Activated naive CD4-positive, alpha-beta T cell treated with anti-CD3 and anti-CD28 coated beads, Interleukin-2, amount 10 ng/mL, durations not matched to agents 7 days and 5 days (primary cell): ENCODE measurements at regions not wholly inside any gene's neighbourhood (a gene's known extent, or its start where the extent isn't known, plus 50 kb on each side); places are given as distances from the start of the nearest gene placed in this dataset.
"Not testable (repeated sequence)": the region's sequence is repeated elsewhere in the genome, so short reads cannot be mapped to it uniquely, and the experiment has no call there.

ENCODE experiments used
- CTCF ChIA-PET: fragments of 350-600 bp; sonication (Branson Sonifier 250); formaldehyde crosslinking; loops from one replicate; lab custom pipeline; 2021; ENCODE audit warnings: antibody characterized with exemption; lab: Charles Lee
- DNase-seq: peaks from one replicate; pipeline ENCODE4 v3.0.0-alpha.2; 2020
- H3K27ac Mint-ChIP-seq: one replicate; pipeline ENCODE4 v1.8.0; 2021; ENCODE audit warnings: mild to moderate bottlenecking, moderate library complexity, mixed read lengths
- H3K27me3 Mint-ChIP-seq: one replicate; pipeline ENCODE4 v1.8.0; 2021; ENCODE audit warnings: mild to moderate bottlenecking, mixed read lengths
- H3K36me3 Mint-ChIP-seq: one replicate; pipeline ENCODE4 v1.8.0; 2021; ENCODE audit warnings: mixed read lengths
- H3K4me1 Mint-ChIP-seq: one replicate; pipeline ENCODE4 v1.8.0; 2021; ENCODE audit warnings: mixed read lengths
- H3K4me3 Mint-ChIP-seq: one replicate; pipeline ENCODE4 v1.8.0; 2021; ENCODE audit warnings: mild to moderate bottlenecking, moderate library complexity, mixed read lengths
- H3K9me3 Mint-ChIP-seq: one replicate; pipeline ENCODE4 v1.8.0; 2021; ENCODE audit warnings: mixed read lengths

DNA sequence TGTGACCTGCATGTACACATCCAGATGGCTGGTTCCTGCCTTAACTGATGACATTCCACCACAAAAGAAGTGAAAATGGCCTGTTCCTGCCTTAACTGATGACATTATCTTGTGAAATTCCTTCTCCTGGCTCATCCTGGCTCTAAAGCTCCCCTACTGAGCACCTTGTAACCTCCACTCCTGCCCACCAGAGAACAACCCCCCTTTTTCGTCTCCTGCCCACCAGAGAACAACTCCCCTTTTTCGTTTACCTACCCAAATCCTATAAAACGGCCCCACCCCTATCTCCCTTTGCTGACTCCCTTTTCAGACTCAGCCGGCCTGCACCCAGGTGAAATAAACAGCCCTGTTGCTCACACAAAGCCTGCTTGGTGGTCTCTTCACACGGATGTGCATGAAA, 212.2 kb downstream of the KITLG start:
- DNase-seq, H3K27ac Mint-ChIP-seq, H3K9me3 Mint-ChIP-seq, H3K27me3 Mint-ChIP-seq, CTCF ChIA-PET, H3K4me1 Mint-ChIP-seq, H3K36me3 Mint-ChIP-seq, H3K4me3 Mint-ChIP-seq: not testable (repeated sequence)

DNA sequence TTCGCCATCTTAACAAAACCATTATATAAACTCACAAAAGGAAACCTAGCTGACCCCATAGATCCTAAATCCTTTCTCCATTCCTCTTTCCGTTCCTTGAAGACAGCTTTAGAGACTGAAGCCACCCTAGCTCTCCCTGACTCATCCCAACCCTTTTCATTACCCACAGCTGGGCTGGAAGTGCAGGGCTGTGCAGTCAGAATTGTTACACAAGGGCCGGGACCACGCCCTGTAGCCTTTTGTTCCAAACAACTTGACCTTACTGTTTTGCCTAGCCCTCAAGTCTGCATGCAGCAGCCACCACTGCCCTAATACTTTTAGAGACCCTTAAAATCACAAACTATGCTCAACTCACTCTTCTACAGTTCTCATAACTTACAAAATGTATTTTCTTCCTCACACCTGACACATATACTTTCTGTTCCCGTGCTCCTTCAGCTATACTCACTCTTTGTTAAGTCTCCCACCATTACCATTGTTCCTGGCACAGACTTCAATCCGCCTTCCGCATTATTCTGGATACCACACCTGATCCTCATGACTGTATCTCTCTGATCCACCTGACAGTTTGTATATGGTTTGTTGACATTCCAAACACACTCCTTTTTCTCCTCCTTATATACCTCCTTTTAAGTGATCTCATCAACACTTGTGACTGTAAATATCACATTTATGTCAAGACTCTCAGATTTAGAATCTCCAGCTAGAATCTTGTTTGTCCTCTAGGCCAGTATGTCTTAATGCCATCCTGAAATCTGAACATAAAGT, 208.7 kb downstream of the KITLG start:
- DNase-seq = no peak
- Mint-ChIP-seq H3K27me3 (no peaks in the 10 kb centered on the region), H3K27ac (no peak overlapping the region), H3K4me3 (no peak overlapping the region), H3K9me3 (no peaks in the 10 kb centered on the region), H3K36me3 (no peaks in the 10 kb centered on the region), H3K4me1 (no peaks in the 10 kb centered on the region)
- CTCF ChIA-PET = no interaction called here

DNA sequence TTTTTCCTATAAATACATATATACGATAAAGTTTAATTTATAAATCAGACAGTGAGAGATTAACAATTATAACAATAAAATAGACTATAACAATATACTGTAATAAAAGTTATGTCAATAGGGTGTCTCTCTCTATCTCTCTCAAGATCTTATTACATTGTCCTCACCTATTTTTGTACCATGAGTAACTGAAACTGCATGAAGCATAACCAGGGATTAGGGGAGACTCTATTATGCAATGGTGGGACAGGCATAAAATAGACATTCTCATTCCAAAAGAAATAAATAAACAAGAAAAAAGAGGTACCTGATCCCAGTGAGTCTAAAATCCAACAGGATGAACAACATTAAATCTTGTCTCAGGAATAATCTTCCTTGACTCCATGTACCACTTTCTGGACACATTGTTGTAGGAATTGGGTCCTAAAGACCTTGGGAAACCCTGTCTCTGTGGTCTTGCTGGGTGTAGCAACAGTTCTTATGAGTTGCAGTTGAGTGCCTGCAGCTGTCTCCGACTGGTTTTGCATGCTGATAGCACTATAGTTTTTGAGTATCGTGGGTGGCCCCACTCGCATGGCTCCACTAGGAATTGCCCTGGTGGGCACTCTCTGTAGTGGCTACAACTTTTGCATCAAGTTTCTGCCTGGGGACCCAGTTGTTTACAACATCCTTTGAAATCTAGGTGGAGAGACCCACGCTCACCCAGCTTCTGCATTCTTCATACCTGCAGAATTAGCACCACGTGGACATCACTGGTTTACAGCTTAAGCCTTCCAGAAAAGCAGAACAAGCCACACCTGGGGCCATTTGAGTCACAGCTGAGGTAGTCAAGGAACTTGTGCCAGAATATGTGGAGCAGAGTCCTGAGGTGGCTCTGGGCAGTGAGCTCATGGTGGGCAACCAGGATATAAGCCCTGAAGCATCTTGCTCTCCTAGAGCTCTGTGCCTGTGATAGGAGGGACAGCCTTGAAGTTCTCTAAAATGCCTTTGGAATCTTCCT, 204.7 kb downstream of the KITLG start:
- H3K4me1 Mint-ChIP-seq = no peaks in the 10 kb centered on the region
- no peaks in the 10 kb centered on the region for H3K36me3 Mint-ChIP-seq
- CTCF ChIA-PET = no interaction called here
- no peak overlapping the region for H3K4me3 Mint-ChIP-seq
- DNase-seq = no peak
- no peaks in the 10 kb centered on the region for H3K27me3 Mint-ChIP-seq
- H3K27ac Mint-ChIP-seq = no peak overlapping the region
- H3K9me3 Mint-ChIP-seq = no peaks in the 10 kb centered on the region

GRCh38 chr12:88377973-88378372, 202.3 kb downstream of the KITLG start:
- CTCF ChIA-PET = no interaction called here
- H3K27ac Mint-ChIP-seq = no peak overlapping the region
- H3K27me3 Mint-ChIP-seq = no peaks in the 10 kb centered on the region
- H3K4me3 Mint-ChIP-seq = no peak overlapping the region
- no peaks in the 10 kb centered on the region for H3K9me3 Mint-ChIP-seq
- H3K4me1 Mint-ChIP-seq = no peaks in the 10 kb centered on the region
- DNase-seq = no peak
- H3K36me3 Mint-ChIP-seq = no peaks in the 10 kb centered on the region

DNA sequence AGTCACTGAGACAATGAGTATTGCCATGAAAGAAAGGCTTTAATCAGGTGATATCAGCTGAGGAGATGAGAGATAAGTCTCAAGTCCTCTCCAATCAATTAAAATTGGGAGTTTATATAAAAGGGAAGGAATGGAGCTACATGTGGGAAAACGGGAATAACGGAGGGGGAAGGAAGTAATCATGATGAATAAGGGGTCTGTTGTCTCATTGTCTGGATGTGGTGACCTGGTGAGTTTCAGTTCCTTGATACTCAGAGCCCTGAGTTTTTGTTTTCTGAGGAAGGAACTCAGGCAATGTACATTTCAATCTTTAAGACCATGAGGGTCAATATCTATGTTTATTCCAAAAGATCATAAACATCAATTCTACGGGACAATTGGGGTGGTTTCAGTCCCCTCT, 198.8 kb downstream of the KITLG start:
- Mint-ChIP-seq H3K27me3 (no peaks in the 10 kb centered on the region), H3K4me3 (no peak overlapping the region), H3K36me3 (no peaks in the 10 kb centered on the region), H3K9me3 (no peaks in the 10 kb centered on the region), H3K4me1 (no peaks in the 10 kb centered on the region), H3K27ac (no peak overlapping the region)
- CTCF ChIA-PET = no interaction called here
- no peak for DNase-seq

- Mint-ChIP-seq H3K4me3 (no peak overlapping the region), H3K27ac (no peak overlapping the region), H3K4me1 (no peaks in the 10 kb centered on the region), H3K9me3 (no peaks in the 10 kb centered on the region), H3K27me3 (no peaks in the 10 kb centered on the region), H3K36me3 (no peaks in the 10 kb centered on the region)
- DNase-seq = no peak
- CTCF ChIA-PET = no interaction called here
Observed at GRCh38 chr12:88383405-88383804, 196.9 kb downstream of the KITLG start.

DNA sequence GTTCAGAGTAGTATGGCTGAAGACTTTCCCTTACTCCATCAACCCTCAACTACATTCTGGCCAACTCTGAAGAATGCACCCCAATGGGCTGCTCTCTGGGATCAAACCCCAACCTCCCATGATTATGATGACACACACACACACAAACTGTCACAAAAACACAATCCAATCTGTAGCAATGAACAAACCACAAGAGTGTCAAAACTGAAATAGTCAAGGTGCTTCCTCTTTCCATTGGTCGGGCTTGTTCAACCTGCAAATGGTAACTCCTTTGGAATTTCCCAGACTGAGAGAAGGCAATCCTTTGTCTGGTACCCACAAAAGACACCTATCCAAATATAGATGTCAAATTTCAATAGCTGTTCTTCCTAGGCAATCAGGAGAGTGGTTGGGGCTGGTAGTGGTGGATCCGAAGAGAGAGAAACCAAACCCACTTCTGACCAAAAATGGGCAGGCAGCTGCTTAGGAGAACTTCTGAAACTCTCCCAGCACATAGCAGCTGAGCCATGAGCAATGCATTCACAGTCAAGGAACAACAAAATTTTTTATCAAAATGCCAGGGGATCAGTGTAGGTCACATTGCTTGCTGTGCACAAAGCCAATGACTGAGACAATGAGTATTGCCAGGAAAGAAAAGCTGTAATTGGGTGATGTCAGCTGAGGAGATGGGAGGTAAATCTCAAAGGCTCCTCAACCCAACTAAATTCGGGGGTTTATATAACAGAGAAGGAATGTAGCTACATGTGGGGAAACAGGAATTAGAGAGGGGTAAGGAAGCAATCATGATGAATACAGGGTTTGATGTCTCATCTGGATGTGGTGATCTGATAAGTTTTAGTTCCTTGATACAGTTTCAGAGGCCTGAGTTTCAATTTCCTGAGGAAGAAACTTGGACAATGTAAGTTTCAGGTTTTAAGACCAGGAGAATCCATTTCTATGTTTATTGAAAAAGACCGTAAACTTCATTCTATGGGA, 191.4 kb downstream of the KITLG start:
- CTCF ChIA-PET = no interaction called here
- H3K9me3 Mint-ChIP-seq = no peaks in the 10 kb centered on the region
- no peak overlapping the region for H3K27ac Mint-ChIP-seq
- no peaks in the 10 kb centered on the region for H3K36me3 Mint-ChIP-seq
- no peak for DNase-seq
- H3K4me3 Mint-ChIP-seq = no peak overlapping the region
- no peaks in the 10 kb centered on the region for H3K4me1 Mint-ChIP-seq
- no peaks in the 10 kb centered on the region for H3K27me3 Mint-ChIP-seq

GRCh38 chr12:88390811-88391210, 189.5 kb downstream of the KITLG start:
- H3K27me3 Mint-ChIP-seq = no peaks in the 10 kb centered on the region
- no peak for DNase-seq
- no peaks in the 10 kb centered on the region for H3K36me3 Mint-ChIP-seq
- H3K4me3 Mint-ChIP-seq = no peak overlapping the region
- H3K27ac Mint-ChIP-seq = no peak overlapping the region
- H3K9me3 Mint-ChIP-seq = no peaks in the 10 kb centered on the region
- H3K4me1 Mint-ChIP-seq = no peaks in the 10 kb centered on the region
- CTCF ChIA-PET = no interaction called here

DNA sequence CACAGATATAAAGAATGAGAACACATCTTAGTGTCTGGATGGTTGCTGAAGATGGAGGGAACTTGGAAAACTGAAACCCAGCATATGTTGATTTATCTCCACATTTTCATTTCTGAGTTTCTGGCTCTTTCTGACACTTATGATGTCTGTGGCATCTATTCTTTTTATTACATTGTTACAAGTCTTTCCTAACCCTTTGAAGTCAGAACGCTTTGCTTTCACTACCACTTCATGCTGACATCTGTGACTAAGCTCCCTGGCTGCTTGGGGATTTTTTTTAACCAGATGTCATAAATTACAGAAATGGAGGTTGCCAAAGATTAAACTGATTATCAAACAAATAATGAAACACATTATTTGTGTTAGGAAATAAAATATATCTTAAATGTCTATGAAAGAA, 188.7 kb downstream of the KITLG start:
- no peaks in the 10 kb centered on the region for H3K36me3 Mint-ChIP-seq

GRCh38 chr12:88393017-88393767, 187.1 kb downstream of the KITLG start:
- Mint-ChIP-seq H3K27me3 (no peaks in the 10 kb centered on the region), H3K4me1 (no peaks in the 10 kb centered on the region), H3K36me3 (no peaks in the 10 kb centered on the region), H3K27ac (no peak overlapping the region), H3K9me3 (no peaks in the 10 kb centered on the region), H3K4me3 (no peak overlapping the region)
- no peak for DNase-seq
- CTCF ChIA-PET = interaction anchor here (0.6 to 1.0 kb wide), 4 partner anchors 243 to 1810 kb away, joined by 3 to 4 read pairs (median 3); no protein-coding TSS in a partner anchor

More for the DNA sequence above, 188.7 kb downstream of the KITLG start:
- Mint-ChIP-seq H3K9me3 (no peaks in the 10 kb centered on the region), H3K4me3 (no peak overlapping the region), H3K27me3 (no peaks in the 10 kb centered on the region), H3K27ac (no peak overlapping the region), H3K4me1 (no peaks in the 10 kb centered on the region)
- CTCF ChIA-PET = interaction anchor here (1.2 kb wide), 1 partner anchor 237 kb away, joined by 4 read pairs; no protein-coding TSS in a partner anchor
- DNase-seq = no peak

- H3K36me3 Mint-ChIP-seq = no peaks in the 10 kb centered on the region
- H3K9me3 Mint-ChIP-seq = no peaks in the 10 kb centered on the region
- no peak for DNase-seq
- H3K4me3 Mint-ChIP-seq = no peak overlapping the region
- H3K27ac Mint-ChIP-seq = no peak overlapping the region
- CTCF ChIA-PET = no interaction called here
- H3K27me3 Mint-ChIP-seq = no peaks in the 10 kb centered on the region
- no peaks in the 10 kb centered on the region for H3K4me1 Mint-ChIP-seq
Observed at GRCh38 chr12:88398031-88398430, 182.2 kb downstream of the KITLG start.

DNA sequence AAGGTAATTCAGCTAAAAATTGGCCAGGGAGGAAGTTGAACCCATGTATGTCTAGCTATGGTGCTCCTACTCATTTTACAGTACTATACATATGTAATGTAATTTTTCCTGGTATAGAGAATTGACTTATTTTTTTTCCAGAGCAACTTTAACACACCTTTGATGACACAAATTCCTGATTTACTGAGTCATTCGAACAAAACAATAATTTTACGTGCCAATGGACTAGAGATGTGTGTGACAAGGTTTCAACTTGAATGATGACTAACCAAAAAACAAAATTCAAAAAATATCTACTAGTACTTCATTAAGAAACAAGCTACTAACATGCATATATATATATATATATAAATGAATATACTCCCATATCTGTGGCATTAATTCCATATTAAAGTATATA, 180.5 kb downstream of the KITLG start:
- Mint-ChIP-seq H3K9me3 (no peaks in the 10 kb centered on the region), H3K4me1 (no peaks in the 10 kb centered on the region), H3K36me3 (no peaks in the 10 kb centered on the region), H3K27ac (no peak overlapping the region), H3K4me3 (no peak overlapping the region), H3K27me3 (no peaks in the 10 kb centered on the region)
- CTCF ChIA-PET = no interaction called here
- no peak for DNase-seq

DNA sequence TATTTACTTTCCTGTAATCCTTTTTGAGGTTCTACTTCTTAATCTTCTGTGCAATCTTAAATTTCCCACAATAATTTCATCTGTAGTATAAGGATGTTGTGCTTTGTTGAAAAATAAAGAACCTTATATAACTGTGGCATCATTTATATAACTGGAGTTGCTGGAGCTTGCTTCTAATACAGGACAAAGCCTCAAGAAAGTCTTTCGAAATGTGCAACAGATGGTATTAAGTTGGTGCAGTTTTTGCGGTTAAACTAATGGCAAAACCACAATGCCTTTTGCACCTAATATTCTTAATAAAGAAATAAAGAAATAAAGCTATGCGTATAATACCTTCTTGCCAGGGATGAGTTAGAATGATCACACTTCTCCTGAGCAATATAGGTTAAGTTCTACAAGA, 180.0 kb downstream of the KITLG start:
- DNase-seq = no peak
- H3K4me1 Mint-ChIP-seq = no peaks in the 10 kb centered on the region
- no peak overlapping the region for H3K4me3 Mint-ChIP-seq
- H3K9me3 Mint-ChIP-seq = no peaks in the 10 kb centered on the region
- H3K27ac Mint-ChIP-seq = no peak overlapping the region
- no peaks in the 10 kb centered on the region for H3K36me3 Mint-ChIP-seq
- CTCF ChIA-PET = no interaction called here
- H3K27me3 Mint-ChIP-seq = no peaks in the 10 kb centered on the region
